ENCODE measurements at regions not wholly inside any gene's neighbourhood (a gene's known extent, or its start where the extent isn't known, plus 50 kb on each side); places are given as distances from the start of the nearest gene placed in this dataset.
"Not testable (repeated sequence)": the region's sequence is repeated elsewhere in the genome, so short reads cannot be mapped to it uniquely, and the experiment has no call there.

DNA sequence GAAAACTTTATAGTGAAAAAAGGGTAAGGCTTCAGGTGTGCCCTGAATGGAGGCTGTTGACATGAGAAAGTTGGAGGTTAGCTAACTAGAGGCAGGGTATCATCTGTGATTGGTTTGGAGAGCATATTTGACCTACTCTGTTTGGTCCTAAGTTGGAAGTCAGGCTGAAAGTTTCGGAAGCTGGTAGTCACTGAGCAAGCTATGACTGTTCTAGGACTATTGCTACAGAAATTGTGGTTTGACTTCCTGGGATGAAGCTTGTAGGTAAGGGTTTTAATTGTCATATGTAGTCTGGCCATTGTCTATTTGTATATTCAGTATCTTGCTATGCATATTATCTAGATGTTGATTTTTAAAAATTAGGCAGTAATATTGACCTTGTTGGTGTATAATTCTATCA lies 565.0 kb downstream of the TMEM135 start:
- H3K4me1 ChIP-seq (ENCODE audit: control insufficient read depth in 2 of 2, insufficient read depth in 2 of 2, low read length in 2 of 2) = no peaks in the 10 kb centered on the region
- H3K4me3 ChIP-seq (ENCODE audit: low read length in 2 of 2) = no peak overlapping the region
- no peak overlapping the region for H3K9ac ChIP-seq (ENCODE audit: low read depth in 1 of 2, low read length in 2 of 2)
- H3K9me3 ChIP-seq (ENCODE audit: control insufficient read depth in 2 of 2, low read length in 2 of 2) = no peaks in the 10 kb centered on the region
- H3K36me3 ChIP-seq (ENCODE audit: control insufficient read depth in 2 of 2, insufficient read depth in 2 of 2, low read length in 2 of 2) = no peaks in the 10 kb centered on the region
- no peaks in the 10 kb centered on the region for H3K27me3 ChIP-seq (ENCODE audit: control insufficient read depth in 2 of 2, insufficient read depth in 2 of 2, low read length in 2 of 2)
- H3K27ac ChIP-seq (ENCODE audit: low read depth in 2 of 2, low read length in 2 of 2) = no peak overlapping the region

DNA sequence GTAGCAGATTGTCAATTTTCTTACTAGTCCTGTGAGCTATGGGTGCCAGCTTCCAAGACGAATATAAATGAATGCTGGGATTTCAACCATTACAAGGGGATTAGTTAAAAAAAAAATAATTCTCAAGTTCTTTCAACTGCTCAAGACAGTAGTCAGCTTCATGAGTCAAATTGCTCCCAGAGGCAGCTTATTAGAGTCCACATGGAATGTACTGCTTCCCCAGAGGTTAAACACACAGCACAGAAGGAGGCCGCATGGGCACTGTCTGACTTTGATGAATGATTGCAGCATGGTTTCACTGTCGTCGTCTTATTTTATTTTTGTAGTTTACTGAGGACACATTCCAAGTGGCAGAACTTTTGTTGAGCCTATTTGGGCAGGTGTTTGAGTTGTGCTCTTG lies 563.2 kb downstream of the TMEM135 start:
- no peak overlapping the region for H3K27ac ChIP-seq (ENCODE audit: low read depth in 2 of 2, low read length in 2 of 2)
- H3K9ac ChIP-seq (ENCODE audit: low read depth in 1 of 2, low read length in 2 of 2) = no peak overlapping the region
- H3K36me3 ChIP-seq (ENCODE audit: control insufficient read depth in 2 of 2, insufficient read depth in 2 of 2, low read length in 2 of 2) = no peaks in the 10 kb centered on the region
- no peak overlapping the region for H3K4me3 ChIP-seq (ENCODE audit: low read length in 2 of 2)
- no peaks in the 10 kb centered on the region for H3K27me3 ChIP-seq (ENCODE audit: control insufficient read depth in 2 of 2, insufficient read depth in 2 of 2, low read length in 2 of 2)
- H3K9me3 ChIP-seq (ENCODE audit: control insufficient read depth in 2 of 2, low read length in 2 of 2) = no peaks in the 10 kb centered on the region
- H3K4me1 ChIP-seq (ENCODE audit: control insufficient read depth in 2 of 2, insufficient read depth in 2 of 2, low read length in 2 of 2) = no peaks in the 10 kb centered on the region

- H3K4me1 ChIP-seq (ENCODE audit: control insufficient read depth in 2 of 2, insufficient read depth in 2 of 2, low read length in 2 of 2) = no peaks in the 10 kb centered on the region
- no peak overlapping the region for H3K9ac ChIP-seq (ENCODE audit: low read depth in 1 of 2, low read length in 2 of 2)
- no peak overlapping the region for H3K27ac ChIP-seq (ENCODE audit: low read depth in 2 of 2, low read length in 2 of 2)
- H3K4me3 ChIP-seq (ENCODE audit: low read length in 2 of 2) = no peak overlapping the region
- H3K9me3 ChIP-seq (ENCODE audit: control insufficient read depth in 2 of 2, low read length in 2 of 2) = no peaks in the 10 kb centered on the region
- no peaks in the 10 kb centered on the region for H3K36me3 ChIP-seq (ENCODE audit: control insufficient read depth in 2 of 2, insufficient read depth in 2 of 2, low read length in 2 of 2)
- H3K27me3 ChIP-seq (ENCODE audit: control insufficient read depth in 2 of 2, insufficient read depth in 2 of 2, low read length in 2 of 2) = no peaks in the 10 kb centered on the region
Observed at GRCh38 chr11:87597725-87598124, 560.0 kb downstream of the TMEM135 start.

DNA sequence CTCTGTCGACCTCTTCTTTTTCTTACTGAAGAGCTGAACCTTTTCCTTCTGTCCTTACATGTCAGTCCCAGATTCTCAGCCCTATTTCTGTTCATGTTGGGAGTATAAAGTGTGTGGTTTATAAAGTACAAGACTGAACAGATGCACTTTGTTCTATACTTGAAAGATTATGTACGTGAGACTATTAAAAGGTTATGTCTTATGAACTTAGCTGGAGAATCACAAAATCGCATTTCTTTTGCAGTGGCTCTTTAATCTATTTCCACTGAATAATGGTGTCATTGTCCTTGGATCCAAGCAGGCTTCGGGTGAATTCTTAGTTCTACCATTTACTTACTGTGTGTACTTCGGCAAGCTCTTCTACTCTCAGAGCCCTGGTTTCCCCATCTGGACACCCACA lies 558.4 kb downstream of the TMEM135 start:
- Histone ChIP-seq H3K27ac (ENCODE audit: low read depth in 2 of 2, low read length in 2 of 2) (no peak overlapping the region), H3K9me3 (ENCODE audit: control insufficient read depth in 2 of 2, low read length in 2 of 2) (no peaks in the 10 kb centered on the region), H3K36me3 (ENCODE audit: control insufficient read depth in 2 of 2, insufficient read depth in 2 of 2, low read length in 2 of 2) (no peaks in the 10 kb centered on the region), H3K9ac (ENCODE audit: low read depth in 1 of 2, low read length in 2 of 2) (no peak overlapping the region), H3K27me3 (ENCODE audit: control insufficient read depth in 2 of 2, insufficient read depth in 2 of 2, low read length in 2 of 2) (no peaks in the 10 kb centered on the region), H3K4me1 (ENCODE audit: control insufficient read depth in 2 of 2, insufficient read depth in 2 of 2, low read length in 2 of 2) (no peaks in the 10 kb centered on the region), H3K4me3 (ENCODE audit: low read length in 2 of 2) (no peak overlapping the region)

- H3K4me3 ChIP-seq (ENCODE audit: low read length in 2 of 2) = no peak overlapping the region
- no peaks in the 10 kb centered on the region for H3K36me3 ChIP-seq (ENCODE audit: control insufficient read depth in 2 of 2, insufficient read depth in 2 of 2, low read length in 2 of 2)
- H3K9me3 ChIP-seq (ENCODE audit: control insufficient read depth in 2 of 2, low read length in 2 of 2) = no peaks in the 10 kb centered on the region
Observed at GRCh38 chr11:87589082-87589481, 551.3 kb downstream of the TMEM135 start.

DNA sequence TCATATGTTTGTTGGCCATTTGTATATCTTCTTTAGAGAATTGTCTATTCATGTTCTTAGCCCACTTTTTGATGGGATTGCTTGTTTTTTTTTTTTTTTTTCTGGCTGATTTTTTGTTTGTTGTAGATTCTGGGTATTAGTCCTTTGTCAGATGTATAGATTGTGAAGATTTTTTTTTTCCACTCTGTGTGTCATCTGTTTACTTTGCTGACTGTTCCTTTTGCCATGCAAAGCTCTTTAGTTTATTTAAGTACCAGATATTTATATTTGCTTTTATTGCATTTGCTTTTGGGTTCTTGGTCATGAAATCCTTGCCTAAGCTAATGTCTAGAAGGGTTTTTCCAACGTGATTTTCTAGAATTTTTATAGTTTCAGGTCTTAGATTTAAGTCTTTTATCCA lies 547.9 kb downstream of the TMEM135 start:
- H3K27me3 ChIP-seq (ENCODE audit: control insufficient read depth in 2 of 2, insufficient read depth in 2 of 2, low read length in 2 of 2); H3K4me3 ChIP-seq (ENCODE audit: low read length in 2 of 2); H3K36me3 ChIP-seq (ENCODE audit: control insufficient read depth in 2 of 2, insufficient read depth in 2 of 2, low read length in 2 of 2); H3K4me1 ChIP-seq (ENCODE audit: control insufficient read depth in 2 of 2, insufficient read depth in 2 of 2, low read length in 2 of 2); H3K27ac ChIP-seq (ENCODE audit: low read depth in 2 of 2, low read length in 2 of 2); H3K9ac ChIP-seq (ENCODE audit: low read depth in 1 of 2, low read length in 2 of 2); H3K9me3 ChIP-seq (ENCODE audit: control insufficient read depth in 2 of 2, low read length in 2 of 2): not testable (repeated sequence)

More at GRCh38 chr11:87589082-87589481, 551.3 kb downstream of the TMEM135 start:
- H3K27me3 ChIP-seq (ENCODE audit: control insufficient read depth in 2 of 2, insufficient read depth in 2 of 2, low read length in 2 of 2) = no peaks in the 10 kb centered on the region
- no peak overlapping the region for H3K9ac ChIP-seq (ENCODE audit: low read depth in 1 of 2, low read length in 2 of 2)
- H3K27ac ChIP-seq (ENCODE audit: low read depth in 2 of 2, low read length in 2 of 2) = no peak overlapping the region
- no peaks in the 10 kb centered on the region for H3K4me1 ChIP-seq (ENCODE audit: control insufficient read depth in 2 of 2, insufficient read depth in 2 of 2, low read length in 2 of 2)

DNA sequence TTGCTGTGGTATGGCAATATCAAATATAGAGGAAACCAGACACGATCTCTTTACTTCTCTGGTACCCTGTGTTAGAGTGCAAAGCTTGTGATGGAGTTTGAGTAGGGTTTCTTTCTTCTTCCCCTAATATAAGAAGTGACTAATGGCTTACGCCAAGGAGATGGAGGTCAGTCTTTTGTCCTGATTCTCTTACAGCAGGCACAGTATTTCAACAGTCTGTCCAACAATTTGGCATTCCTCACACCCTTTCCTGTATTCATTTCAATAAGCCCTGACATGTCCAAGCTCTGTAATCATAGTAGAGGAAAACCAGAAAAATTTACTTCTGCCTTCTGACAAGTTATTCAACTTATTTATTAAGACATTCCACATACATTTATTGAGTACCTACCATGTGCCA lies 546.2 kb downstream of the TMEM135 start:
- Histone ChIP-seq H3K4me3 (ENCODE audit: low read length in 2 of 2) (no peak overlapping the region), H3K4me1 (ENCODE audit: control insufficient read depth in 2 of 2, insufficient read depth in 2 of 2, low read length in 2 of 2) (no peaks in the 10 kb centered on the region), H3K36me3 (ENCODE audit: control insufficient read depth in 2 of 2, insufficient read depth in 2 of 2, low read length in 2 of 2) (no peaks in the 10 kb centered on the region), H3K27me3 (ENCODE audit: control insufficient read depth in 2 of 2, insufficient read depth in 2 of 2, low read length in 2 of 2) (no peaks in the 10 kb centered on the region), H3K9me3 (ENCODE audit: control insufficient read depth in 2 of 2, low read length in 2 of 2) (no peaks in the 10 kb centered on the region), H3K27ac (ENCODE audit: low read depth in 2 of 2, low read length in 2 of 2) (no peak overlapping the region), H3K9ac (ENCODE audit: low read depth in 1 of 2, low read length in 2 of 2) (no peak overlapping the region)

DNA sequence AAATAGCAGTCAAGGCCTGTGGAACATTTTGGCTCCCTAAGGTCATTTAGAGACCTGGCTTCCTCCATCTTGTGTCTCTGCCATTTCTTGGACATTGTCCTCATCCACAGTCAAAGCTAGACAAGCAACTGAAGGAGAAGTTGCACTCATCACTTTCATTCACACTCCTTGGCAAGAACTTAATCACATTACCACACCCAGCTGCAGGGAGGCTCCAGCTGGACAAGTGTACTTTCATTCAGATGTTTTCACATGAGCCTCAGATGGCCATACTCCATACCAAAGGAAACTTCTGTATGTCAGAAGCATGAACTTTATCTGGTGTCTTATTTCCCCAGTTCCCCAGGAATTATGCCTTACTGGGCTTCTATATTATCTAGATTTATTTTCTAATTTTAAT lies 537.4 kb downstream of the TMEM135 start:
- no peak overlapping the region for H3K27ac ChIP-seq (ENCODE audit: low read depth in 2 of 2, low read length in 2 of 2)
- no peak overlapping the region for H3K9ac ChIP-seq (ENCODE audit: low read depth in 1 of 2, low read length in 2 of 2)
- no peak overlapping the region for H3K4me3 ChIP-seq (ENCODE audit: low read length in 2 of 2)
- H3K4me1 ChIP-seq (ENCODE audit: control insufficient read depth in 2 of 2, insufficient read depth in 2 of 2, low read length in 2 of 2) = no peaks in the 10 kb centered on the region
- no peaks in the 10 kb centered on the region for H3K9me3 ChIP-seq (ENCODE audit: control insufficient read depth in 2 of 2, low read length in 2 of 2)
- no peaks in the 10 kb centered on the region for H3K27me3 ChIP-seq (ENCODE audit: control insufficient read depth in 2 of 2, insufficient read depth in 2 of 2, low read length in 2 of 2)
- no peaks in the 10 kb centered on the region for H3K36me3 ChIP-seq (ENCODE audit: control insufficient read depth in 2 of 2, insufficient read depth in 2 of 2, low read length in 2 of 2)

GRCh38 chr11:87574193-87574592 lies 536.5 kb downstream of the TMEM135 start:
- no peak overlapping the region for H3K9ac ChIP-seq (ENCODE audit: low read depth in 1 of 2, low read length in 2 of 2)
- no peak overlapping the region for H3K4me3 ChIP-seq (ENCODE audit: low read length in 2 of 2)
- no peaks in the 10 kb centered on the region for H3K36me3 ChIP-seq (ENCODE audit: control insufficient read depth in 2 of 2, insufficient read depth in 2 of 2, low read length in 2 of 2)
- H3K27me3 ChIP-seq (ENCODE audit: control insufficient read depth in 2 of 2, insufficient read depth in 2 of 2, low read length in 2 of 2) = no peaks in the 10 kb centered on the region
- no peak overlapping the region for H3K27ac ChIP-seq (ENCODE audit: low read depth in 2 of 2, low read length in 2 of 2)
- H3K9me3 ChIP-seq (ENCODE audit: control insufficient read depth in 2 of 2, low read length in 2 of 2) = no peaks in the 10 kb centered on the region
- no peaks in the 10 kb centered on the region for H3K4me1 ChIP-seq (ENCODE audit: control insufficient read depth in 2 of 2, insufficient read depth in 2 of 2, low read length in 2 of 2)

DNA sequence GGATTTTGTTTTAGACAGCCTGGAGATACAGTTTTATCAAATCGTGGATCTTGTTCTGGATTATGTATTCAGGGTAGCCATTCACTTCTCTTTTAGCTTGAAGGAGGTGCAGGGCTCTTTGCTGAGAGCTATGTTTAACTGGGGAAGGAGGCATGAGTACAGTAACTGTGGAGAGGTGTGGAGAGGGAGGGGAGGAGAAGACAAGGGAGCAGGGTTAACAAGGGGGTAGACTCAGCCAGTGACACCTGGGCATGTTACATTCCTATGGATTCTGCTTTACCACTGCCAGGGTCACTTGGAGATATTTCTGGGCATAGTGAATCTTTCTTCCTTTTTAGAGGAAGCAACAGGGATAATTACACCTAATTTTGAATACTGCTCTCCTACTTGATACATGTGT lies 536.0 kb downstream of the TMEM135 start:
- no peaks in the 10 kb centered on the region for H3K4me1 ChIP-seq (ENCODE audit: control insufficient read depth in 2 of 2, insufficient read depth in 2 of 2, low read length in 2 of 2)
- no peaks in the 10 kb centered on the region for H3K9me3 ChIP-seq (ENCODE audit: control insufficient read depth in 2 of 2, low read length in 2 of 2)
- no peaks in the 10 kb centered on the region for H3K27me3 ChIP-seq (ENCODE audit: control insufficient read depth in 2 of 2, insufficient read depth in 2 of 2, low read length in 2 of 2)
- H3K9ac ChIP-seq (ENCODE audit: low read depth in 1 of 2, low read length in 2 of 2) = no peak overlapping the region
- no peaks in the 10 kb centered on the region for H3K36me3 ChIP-seq (ENCODE audit: control insufficient read depth in 2 of 2, insufficient read depth in 2 of 2, low read length in 2 of 2)
- no peak overlapping the region for H3K4me3 ChIP-seq (ENCODE audit: low read length in 2 of 2)
- no peak overlapping the region for H3K27ac ChIP-seq (ENCODE audit: low read depth in 2 of 2, low read length in 2 of 2)

DNA sequence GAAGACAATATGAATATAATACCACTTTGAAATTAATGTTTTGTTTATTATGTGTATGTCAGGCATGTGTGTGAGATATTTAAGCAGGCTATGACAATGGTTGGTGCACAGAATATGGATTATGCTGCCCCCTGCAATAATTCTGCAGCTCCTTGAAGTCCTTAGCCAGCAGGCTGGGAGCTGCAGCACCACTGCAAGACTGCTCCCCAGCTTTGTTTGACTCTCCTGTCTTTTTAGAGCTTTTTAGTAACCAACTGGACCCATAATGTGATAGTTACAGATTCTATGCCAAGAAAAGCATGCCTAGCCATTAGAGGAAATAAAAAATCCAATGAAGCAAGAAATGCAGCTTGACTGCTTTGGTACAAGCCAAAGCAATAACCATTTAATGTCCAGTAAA lies 535.1 kb downstream of the TMEM135 start:
- Histone ChIP-seq H3K36me3 (ENCODE audit: control insufficient read depth in 2 of 2, insufficient read depth in 2 of 2, low read length in 2 of 2) (no peaks in the 10 kb centered on the region), H3K4me1 (ENCODE audit: control insufficient read depth in 2 of 2, insufficient read depth in 2 of 2, low read length in 2 of 2) (no peaks in the 10 kb centered on the region), H3K27ac (ENCODE audit: low read depth in 2 of 2, low read length in 2 of 2) (no peak overlapping the region), H3K9ac (ENCODE audit: low read depth in 1 of 2, low read length in 2 of 2) (no peak overlapping the region), H3K27me3 (ENCODE audit: control insufficient read depth in 2 of 2, insufficient read depth in 2 of 2, low read length in 2 of 2) (no peaks in the 10 kb centered on the region), H3K4me3 (ENCODE audit: low read length in 2 of 2) (no peak overlapping the region), H3K9me3 (ENCODE audit: control insufficient read depth in 2 of 2, low read length in 2 of 2) (no peaks in the 10 kb centered on the region)

All from mucosa of rectum (tissue), 2 donors.